ENCODE measurements at regions not wholly inside any gene's neighbourhood (a gene's known extent, or its start where the extent isn't known, plus 50 kb on each side); places are given as distances from the start of the nearest gene placed in this dataset.

DNA sequence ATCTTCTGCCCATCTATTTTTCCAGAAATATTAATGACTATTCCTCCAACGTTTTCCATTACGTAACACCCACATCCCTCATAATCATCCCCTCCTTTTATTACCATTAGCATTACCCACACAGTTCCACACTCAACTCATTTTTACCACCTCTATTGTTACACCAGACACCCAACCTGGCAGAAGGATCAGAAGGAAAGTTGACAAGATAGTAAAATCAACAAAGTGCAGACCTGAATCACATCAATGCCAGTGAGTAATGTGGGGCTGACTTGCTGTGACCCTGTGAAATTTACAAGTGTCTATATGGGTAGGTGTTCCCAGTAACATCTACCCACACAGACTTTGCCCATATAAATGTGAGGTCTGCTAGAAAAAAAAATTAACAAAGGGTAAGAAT is 568.2 kb downstream of the MAFB start:
- DNase-seq = no peak

DNA sequence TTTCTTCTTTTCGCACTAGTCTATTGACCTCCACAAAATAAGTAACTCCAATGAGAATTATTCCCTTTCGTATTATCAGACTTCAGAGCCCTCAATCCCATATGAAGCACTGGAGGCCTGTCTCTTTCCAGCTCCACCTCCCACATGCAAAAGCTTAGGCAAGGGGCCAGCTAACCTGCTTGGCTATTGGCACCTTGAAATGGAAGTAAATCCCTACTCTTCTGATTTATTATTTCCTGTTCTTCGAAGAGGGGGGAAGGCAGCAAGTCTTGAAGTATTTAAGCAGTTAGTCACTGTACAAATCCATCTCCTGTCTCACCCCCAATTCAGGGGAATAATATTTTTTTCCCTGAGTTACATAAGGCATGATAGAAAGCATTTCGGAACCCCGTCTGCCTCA is 577.8 kb downstream of the MAFB start:
- no peak for DNase-seq

DNA sequence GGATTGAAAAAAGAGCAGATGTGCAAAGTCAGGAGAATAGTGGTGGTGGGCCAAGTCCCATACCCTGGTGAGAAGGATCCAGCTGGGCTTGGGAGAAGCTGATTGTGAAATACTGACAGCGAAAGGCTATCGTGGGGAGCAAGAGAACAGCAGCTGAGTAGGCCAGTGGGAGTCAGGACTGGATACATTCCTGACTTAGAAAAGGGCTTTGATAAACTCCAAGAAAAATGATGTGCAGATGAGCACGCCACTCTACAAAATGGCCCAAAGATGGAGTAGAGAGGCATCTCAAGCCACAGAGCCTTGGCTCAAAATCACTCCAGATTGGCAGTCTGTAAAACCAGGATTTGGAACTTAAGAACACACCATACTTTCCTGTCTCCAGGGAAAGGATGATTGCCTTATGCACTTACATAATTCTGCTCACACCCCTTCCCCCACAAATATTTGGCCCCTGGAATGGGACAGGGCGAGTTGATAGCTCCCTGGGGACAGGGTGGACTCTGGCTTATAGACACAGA is 578.7 kb downstream of the MAFB start:
- DNase-seq = no peak

DNA sequence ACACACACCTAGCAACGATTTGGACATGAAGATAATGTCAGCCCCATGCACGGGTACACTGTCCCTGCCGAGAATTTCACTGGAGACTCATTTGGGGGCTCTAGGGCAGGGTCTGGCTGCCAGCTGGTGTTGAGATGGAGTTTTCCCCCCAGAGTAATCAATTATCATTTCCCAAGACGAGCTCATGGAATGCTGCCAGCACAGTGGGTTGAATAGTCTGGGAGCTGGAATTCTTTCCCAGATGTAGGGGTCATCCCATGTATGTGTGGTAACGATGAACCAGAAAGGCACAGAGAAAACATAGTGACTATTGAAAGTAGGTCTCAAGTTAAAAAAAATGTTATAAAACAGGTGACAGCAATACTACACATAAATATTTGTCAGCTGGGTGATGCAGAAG is 579.9 kb downstream of the MAFB start:
- DNase-seq = no peak

DNA sequence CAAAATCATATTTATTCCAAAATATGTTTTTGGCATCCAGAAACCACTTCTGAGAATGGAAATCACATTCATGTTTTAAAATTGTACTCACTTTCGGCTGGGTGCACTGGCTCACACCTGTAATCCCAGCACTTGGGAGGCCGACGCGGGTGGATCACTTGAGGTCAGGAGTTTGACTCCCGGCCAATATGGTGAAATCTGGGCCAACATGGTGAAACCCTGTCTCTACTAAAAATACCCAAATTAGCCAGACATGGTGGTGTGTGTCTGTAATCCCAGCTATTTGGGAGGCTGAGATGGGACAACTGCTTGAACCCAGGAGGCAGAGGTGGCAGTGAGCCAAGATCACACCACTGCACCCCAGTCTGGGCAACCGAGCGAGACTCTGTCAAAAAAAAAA is 580.7 kb downstream of the MAFB start:
- DNase-seq = no peak

DNA sequence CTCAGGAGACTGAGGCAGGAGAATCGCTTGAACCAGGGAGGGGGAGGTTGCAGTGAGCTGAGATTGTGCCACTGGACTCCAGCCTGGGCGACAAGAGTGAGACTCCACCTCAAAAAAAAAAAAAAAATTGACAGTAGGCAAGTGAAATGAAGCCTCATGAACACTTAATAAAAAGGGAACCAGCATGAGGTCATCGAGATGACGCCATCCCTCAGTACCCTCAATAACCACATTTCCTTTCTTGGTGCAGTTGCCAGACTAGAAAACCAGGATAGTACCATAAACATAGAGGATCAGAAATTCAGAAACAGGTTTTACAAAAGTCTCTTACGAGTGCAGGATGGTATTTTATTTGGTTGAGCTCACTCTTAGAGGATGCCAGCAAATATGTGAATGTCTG is 584.1 kb downstream of the MAFB start:
- DNase-seq = no peak

DNA sequence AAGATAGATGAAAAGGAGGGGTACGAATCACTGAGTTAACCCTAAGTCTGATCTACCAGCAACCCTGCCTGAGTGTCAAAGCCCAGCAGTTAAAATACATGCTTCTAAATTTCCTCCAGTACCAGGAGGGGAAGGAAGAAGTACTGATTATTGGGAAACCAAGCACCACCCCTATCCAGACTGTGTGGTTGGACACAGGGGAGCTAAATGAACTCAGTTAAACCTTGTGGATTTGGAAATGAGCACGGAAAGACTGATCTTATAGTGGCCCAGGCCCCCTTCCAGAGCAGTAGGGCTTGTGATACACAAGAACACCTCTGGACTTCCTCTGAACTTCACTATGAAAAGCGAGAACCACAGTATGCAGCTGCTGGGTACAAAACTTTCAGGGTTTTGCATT is 585.6 kb downstream of the MAFB start:
- no peak for DNase-seq

DNA sequence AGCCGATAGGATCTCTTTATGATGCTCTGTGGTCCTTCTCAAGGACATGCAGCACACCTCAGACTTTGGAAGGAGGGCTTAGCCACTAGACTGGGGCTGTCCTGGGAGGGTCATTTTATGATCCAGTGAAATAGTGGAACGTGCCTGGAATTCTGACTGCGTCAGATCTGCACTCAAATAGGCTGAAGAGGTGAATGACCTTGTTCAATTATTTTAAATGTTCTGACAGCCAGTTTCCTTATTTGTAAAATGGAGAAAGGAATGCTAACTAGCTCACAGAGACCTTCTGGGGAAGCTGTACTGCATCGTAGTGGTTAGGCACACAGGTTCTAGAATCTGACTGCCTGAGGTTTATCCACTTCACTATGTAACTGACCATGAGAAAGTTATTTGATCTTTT is 587.5 kb downstream of the MAFB start:
- no peak for DNase-seq

DNA sequence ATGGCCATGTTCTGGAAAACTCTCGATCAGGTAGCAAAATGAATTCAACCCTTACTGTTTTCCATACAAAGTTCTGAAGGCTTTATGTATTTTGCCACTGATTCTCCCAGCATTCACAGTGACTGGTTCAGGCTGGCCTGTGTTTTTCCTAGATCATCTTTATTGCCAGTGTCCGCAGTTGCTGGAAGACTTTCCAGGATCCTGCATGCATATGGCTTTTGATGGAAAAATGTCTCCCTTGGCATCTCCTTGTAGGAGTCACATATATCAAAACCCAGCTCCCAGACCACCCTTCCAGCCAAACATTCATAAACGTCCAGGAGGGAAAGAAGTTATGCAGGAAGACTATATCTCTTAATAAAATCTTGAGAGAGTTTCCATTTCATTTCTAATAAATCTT is 588.8 kb downstream of the MAFB start:
- no peak for DNase-seq

DNA sequence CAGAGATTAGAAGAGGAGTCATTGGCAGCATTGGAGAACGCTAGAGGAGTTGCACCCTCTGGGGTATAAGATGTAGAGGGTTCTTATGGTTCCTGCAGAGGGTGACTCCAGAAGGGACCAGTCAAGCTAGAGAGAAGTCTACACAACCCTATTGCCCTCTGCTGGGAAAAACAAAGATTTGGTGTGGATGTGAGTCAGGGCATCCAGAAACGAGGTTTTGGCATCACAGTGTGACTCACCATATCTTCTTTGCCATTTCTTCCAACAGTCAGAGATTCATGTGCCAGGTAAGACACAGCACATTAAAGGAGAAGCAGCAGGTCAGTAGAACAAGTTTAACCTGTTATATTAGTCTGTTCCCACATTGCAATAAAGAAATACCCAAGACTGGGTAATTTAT is 598.8 kb downstream of the MAFB start:
- no peak for DNase-seq

DNA sequence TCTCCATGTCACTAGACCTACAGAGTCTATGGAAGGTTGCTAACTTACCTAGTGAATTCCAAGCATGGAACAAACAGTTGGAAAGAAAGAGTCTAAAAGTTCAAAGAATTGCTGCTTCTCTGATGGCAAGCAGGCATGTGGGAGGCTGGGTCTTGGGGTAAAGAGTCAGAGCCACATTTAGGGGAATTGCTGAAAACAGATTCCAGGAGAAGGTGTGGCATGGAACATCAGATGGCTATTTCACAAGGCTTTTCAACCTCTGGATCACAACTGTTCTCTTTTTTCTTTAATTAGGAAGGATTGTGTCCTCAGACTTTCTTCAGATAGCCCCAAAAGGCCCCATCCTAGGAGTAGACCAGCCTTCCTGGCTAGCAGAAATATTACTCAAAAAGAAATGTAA is 601.5 kb downstream of the MAFB start:
- DNase-seq = no peak

DNA sequence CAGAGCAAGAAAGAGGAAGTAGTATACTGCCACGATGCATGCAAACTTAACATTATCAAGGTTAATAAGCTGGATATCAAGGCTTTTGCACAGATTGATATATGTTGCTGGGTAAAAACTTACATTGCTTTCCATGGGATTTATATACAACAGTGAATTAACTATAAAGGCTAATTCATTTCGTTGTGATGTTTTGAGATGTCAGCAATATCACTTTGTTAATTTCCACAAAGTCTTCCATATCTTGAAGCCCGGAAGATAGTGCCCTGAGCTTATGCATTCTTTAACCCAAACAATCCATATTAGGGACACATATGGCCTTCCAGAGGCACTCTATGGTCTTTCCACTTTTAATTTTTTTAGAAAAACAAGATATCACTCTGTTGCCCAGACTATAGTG is 603.5 kb downstream of the MAFB start:
- no peak for DNase-seq

DNA sequence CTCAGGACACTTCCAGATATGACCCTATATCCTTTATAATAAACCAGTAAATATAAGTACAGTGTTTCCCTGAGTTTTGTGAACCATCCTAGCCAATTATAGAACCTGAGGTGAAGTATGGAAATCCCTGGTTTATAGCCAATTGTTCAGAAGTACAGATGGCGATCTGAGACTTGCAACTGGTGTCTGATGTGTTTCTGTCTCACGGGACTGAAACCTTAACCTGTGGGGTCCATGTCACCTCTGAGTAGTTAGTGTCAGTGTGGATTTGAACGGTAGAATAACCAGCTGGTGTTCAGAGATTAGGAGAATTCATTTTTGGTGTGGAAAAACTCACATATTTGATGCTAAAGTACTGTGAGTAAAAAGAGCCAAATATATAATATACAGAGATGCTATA is 606.6 kb downstream of the MAFB start:
- no peak for DNase-seq

DNA sequence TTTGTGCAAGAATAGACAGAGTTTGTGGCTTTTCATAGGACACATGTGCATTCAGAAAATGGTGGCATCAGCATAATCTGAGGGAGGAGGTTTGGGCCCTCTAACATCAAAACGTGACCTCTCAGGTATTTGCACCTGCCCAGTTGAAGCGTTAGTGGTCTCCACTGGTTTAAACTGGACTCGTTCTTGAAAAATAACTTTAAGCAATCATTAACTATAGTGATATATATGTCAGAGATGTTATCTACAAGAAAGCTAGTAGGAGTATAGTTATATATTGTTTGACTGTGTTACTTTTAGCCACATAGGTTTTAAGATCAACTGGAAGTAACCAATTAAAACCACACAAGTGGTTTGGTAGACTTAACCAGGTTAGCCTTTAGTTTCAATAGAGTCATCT is 607.4 kb downstream of the MAFB start:
- DNase-seq = no peak

DNA sequence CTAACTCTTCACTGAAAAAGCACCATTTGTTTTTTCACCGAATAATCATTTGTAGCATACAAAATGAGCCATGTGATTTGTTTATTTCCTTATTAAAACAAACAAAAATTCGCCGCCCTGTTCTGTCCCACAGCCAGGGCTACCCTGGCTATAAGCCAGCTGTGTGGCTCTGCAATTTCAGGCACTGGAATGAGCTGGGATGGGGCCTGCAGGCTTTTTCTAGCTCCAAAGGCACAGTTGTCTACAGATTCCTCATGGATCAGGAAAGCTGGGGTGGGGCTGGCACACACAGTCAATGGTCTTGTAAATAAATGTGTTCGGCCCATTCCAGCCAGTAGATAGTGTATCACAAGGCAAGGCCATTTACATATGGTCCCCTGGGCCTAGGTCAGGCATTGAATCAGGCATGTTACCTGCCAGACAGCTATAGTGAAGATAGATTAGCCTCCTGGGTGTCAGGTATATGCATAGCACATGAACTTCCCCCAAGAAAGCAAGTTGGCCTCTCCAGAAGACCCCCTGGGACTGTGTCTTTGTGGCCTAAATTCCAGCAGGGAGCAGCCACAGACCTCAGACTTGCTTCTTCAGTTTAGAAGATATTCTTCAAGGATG is 608.9 kb downstream of the MAFB start:
- DNase-seq = no peak

DNA sequence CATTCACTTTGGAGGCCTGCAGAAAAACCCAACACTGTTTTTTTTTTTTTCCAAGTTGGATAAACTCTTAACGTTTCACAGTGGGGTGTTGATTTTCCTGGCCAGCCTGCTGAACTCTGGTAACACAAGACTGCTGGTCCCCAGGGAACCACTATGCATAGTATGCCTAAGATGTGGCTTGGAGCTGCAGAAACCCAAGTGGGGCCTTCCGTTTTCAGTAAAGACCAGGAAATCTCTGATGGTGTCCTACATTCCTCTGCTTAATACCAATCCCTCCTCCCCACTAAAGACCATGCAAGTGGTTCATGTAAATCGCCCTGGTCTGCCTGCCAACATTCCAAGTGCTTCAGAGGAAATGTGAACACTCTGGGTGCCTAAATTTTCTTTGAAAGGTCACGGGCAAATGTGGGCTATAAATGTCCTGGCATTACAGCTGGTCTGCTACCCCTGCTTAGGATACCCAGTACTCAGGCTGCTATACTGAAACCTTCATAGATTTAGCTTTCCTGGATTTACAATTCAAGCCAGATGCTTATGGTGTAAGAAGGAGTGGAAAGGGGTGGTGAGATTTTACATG is 615.4 kb downstream of the MAFB start:
- no peak for DNase-seq

DNA sequence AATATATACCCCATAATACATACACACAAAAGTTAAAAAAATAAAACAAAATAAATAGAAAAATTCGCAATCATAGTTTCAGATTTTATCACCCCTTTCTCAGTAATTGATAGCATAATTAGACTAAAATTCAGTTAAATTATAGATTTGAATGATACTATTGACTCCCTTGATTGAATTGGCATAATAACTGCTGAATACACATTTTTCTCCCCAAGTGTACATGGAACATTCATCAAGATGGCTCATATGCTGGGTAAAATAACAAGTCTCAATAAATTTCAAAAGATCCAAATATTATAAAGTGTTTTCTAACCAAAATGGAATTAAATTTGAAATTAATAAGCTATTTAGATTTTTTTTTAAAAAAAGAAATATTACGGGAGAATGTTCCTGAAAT is 616.1 kb downstream of the MAFB start:
- no peak for DNase-seq

DNA sequence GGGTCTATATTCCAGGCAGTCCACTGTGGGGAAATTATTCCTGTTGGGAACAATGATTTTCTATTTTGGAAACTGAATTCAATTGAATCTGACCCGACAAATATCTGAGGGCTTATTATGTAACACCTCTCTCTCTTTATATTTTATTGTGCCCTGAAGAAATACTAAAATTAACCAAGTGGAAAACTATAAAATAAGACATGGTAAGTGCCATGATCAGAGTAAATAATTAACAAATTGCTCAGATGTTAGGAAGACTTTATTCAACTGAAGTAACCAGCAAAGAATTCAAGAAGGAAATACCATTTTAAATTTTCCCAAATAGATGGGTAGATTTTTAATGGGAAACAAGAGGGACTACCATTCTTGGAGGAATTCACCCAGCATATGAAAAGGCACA is 632.9 kb downstream of the MAFB start:
- DNase-seq = no peak

DNA sequence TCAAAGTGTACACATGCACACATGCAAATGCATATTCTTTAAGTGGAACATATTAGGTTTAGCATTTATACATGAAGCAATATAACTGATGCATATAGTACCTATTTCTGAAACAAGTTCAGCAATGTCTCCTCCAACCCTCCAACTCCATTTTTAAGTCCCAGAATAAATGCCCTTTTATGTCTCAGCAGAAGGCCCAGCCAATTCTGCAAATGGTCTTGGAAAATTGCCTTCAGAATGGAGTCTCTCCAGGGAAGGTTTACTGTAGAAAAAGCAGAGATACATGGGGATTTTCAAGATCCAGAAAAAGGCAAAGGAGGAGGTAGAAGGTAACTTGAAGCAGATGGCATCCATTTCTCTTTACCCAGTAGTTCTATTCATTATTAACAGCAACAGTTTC is 633.3 kb downstream of the MAFB start:
- no peak for DNase-seq

DNA sequence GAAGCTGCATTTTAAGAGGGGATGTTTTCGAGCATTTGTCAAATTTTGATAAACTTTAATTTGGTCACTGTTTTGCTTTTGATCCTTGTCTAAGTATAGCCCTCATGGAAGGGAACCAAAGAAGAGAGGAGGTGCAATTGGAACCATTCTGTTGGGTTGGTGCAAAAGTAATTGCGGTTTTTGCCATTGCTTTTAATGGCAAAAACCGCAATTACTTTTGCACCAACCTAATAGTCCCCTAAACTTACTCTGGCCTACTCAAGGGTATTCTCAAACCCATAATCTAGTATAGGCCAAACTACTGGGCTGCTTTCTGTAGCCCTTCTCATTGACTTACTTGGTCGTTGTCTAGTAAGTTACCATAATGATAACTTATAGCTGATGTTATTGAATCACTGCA is 634.7 kb downstream of the MAFB start:
- no peak for DNase-seq

DNA sequence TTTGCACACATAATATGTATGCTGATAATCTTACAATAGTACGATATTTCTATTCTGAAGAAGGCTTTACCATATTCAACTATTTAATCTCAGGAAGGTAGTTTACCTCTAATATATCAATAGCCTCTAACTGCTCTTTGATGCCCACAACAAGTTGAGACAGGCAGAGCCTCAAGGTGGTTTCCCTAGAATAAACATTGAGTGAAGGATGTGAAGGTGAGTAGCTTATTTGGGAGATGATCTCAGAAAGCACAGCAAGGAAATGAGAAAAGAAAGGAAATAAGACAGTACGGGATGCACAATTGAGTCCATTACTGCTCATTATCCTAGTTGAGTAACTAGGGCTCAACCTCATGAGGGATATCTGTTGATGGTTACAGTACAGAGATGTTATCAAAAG is 638.4 kb downstream of the MAFB start:
- no peak for DNase-seq

DNA sequence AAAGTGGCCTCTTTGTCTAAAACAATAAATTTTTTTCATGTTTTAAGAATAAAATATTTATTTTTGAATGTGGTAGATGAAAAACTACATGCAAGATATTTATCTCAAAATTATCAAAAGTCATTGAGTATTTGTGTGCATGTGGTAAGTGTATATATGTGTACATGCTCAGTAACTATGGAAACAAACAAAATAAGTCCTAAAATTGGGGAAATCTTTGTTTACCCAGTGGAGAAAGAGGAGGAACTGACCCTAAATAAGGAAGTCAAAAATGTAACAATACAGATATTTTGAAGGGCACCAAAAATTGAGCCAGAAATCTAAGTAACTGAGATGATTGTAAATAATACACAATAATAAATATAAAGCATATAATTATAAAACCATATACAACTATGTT is 639.2 kb downstream of the MAFB start:
- no peak for DNase-seq

DNA sequence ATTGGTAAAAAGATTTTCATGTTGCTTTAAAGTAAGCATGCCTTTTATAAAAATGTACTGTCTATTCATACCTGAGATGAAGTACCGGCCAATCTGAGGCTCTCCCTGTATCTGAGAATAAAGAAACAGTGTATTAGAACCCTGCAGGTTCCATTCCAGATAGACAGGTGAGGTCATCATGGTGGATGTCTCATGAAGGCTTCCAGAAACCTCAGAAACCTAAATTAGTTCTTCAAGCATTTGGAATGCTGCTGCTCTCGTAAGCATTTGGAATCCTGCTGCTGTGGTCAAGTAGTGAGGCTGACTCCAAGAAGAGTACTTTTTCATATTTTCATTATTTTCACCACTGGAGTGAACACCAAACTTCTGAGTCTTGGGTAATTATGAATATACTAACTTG is 642.3 kb downstream of the MAFB start:
- no peak for DNase-seq

DNA sequence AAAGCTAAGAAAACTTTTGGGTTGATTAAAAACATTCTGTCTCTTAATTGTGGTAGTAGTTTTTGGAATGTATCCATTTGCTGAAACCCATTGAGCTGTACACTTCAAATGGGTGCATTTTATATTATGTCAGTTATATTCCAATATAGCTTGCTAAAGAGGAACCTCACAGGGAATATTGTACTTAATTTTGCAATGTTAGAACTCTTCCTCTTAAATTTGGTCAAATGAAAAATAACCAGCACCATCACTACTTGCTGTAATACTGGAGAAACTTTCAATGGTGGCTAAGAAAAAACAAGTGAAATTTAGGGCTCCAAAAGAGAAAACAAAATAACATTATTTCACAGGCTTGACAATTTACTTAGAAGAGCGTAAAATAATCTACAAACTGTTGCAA is 651.5 kb downstream of the MAFB start:
- no peak for DNase-seq

DNA sequence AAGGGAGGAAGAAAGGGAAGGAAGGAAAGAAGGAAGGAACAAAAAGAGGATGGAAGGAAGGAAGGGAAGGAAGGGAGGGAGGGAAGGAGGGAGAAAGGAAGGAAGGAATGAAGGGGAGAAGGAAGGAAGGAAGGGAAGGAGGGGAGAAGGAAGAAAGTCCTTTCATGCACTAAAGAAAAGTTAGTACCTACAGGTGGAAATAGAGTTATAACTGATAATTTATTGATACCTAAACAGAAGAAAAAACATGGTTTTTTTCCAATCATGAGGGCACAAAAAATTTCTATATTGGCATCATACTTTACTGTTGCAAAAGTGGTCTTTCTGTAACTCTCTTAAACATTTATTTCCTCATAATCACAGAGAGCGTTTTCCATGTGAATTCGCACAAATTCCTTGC is 659.4 kb downstream of the MAFB start:
- no peak for DNase-seq

Data from retina (tissue), 1 donor.